Fibroblast of the conjunctiva (primary cell): ENCODE measurements at regions not wholly inside any gene's neighbourhood (a gene's known extent, or its start where the extent isn't known, plus 50 kb on each side); places are given as distances from the start of the nearest gene placed in this dataset.

Source experiments
- DNase-seq: peaks from one replicate; pipeline ENCODE4 v3.0.0-alpha.2; 2010; ENCODE audit warnings: low read depth

DNA sequence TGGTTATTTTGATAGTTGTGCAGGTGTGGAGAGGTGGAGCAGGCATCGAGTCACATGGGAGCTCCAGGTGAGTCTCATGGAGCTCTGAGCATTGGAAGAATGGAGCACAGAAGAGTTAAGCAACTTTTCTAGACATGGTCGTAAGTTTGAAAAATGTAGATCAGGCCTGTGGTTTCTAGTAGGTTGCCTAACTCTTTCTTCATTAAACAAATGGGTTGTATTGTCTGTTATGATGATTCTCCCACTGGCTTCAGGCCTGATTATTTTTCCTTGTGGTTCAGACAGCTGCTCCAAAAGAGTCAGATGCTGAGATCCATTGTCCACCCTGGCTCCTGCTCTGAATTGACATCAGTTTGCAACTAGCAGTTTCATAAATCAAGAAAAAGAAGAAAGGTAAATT is 80.3 kb upstream of the RPS23 start:
- no peak for DNase-seq

DNA sequence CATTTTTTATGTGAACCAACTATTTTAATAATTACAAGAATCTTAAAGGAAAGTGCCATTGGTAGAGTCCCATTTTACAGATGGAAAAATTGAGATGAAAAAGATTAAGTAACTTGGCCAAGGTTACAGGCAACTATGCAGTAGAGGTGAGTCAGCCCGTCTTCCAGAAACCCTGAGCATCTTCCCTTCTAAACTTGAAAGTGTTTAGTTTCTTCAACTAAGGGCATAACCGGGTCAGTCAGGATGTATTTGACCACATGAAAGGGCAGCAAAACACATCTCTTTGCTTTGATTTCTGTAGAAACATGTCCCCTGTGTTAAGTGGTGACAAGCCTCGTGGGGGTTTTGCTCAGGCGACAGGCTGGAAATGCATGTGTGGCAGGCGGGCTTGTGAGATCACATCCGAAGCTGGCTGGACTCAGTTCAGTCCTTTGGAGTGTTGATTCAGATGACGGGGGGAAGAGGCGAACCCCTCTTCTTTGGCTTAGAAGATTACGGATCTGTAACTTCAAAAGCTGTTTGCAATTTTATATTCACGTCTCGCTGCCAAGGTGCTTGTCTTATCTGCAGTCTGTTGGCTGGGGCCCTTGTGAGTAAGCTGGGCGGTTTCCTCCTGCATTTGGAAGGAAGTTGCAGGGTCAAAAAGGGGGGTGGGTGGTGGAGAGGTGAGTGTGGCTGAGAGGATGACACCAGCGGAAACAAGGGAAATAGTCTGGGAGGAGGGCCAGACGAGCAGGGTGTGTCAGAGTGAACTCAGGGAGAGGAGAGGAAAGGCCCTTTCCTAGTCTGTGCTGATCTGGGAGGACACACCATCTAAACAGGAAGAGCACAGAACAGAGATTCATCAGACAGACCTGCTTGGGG is 78.9 kb upstream of the RPS23 start:
- peak; percentile 81 for DNase-seq

DNA sequence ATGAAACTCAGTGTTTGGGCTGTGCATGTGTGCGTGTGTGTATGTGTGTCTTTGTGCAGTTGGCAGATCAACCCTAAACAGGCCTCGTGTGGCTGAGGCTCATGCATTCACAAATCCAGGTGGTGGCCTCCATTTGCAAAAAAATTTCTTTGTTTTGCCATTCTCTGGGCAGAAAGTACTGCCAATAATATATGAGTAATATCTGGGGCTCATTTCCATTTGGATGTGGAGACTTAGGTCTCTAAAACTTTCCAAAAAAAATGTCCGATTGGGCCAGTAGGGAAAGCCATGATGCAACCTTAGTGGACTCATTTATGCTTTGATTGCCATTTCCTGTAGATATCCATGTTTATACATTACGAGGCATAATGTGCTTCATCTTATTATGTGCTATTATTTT is 77.9 kb upstream of the RPS23 start:
- no peak for DNase-seq

DNA sequence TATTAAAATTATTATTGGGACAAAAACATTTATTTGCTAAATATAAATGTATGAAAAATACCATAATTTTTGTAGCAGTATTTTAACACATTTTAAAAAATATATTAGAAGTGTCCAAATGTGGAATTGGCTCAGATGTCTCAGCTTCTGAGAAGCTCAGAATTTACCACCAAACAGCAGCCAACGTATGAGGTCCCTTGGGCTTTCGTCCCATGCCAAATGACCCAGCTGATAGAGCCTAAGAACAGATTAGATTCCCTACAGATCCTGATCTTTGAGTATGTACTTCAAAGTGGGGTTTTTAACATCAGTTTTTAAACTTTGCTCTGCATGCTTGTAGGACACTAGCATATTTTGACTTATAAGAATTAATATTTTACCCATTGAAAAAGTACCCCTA is 77.3 kb upstream of the RPS23 start:
- DNase-seq, result no peak

DNA sequence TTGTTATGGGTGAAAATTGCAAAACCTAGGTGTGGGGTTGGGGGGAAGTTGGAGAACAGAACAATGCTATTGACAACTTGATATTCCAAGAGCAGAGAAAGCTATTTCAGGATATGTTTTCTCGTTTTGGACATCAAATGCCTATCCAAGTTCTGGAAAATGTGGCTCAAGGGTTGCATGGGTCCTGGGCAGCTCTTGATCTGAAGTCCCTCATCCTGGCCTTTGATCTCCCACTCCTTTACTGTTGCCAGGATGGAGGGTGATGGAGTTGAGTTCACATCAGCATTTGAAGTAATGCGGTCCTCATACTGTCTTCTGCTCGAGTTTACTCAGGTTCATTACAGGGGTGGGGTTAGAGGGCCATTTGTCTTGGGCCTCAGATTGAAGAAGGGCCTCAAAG is 76.9 kb upstream of the RPS23 start:
- no peak for DNase-seq

DNA sequence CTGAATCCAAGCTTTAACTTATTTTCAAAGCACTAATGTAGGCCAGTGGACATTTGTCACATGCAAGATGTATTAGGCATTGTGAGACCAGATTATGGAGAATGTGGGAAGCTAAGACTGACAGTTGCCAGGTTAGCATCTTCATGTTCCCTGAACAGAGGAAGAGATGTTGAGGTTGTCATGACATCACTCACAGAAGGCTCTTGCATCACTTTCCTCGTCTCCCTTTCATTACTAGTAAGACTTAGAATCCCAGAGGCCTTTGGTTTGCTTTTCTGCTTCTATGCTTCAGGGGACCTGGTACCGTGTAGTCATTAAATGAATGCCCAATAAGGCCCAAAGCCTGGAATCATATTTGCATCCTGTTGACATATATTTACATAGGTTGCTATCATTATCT is 76.4 kb upstream of the RPS23 start:
- no peak for DNase-seq

DNA sequence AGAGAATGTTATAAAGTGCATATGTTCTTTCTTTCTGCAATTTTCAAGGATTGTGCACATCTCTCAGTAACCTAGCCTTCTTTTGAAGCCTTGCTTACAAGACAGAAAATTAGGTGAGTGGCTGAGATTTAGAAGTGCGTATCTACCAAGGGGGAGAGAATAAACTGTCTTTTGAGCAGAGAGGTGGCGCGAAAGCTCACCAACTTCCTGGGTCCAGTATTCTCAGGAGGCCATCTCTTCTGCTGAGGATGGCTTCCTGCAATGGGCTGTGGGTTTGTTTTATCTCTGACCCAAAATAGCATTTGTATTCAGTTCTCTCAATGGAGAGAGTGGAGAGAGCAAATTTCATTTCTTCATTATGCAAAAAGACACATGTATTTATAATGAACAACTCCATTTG is 75.4 kb upstream of the RPS23 start:
- no peak for DNase-seq

DNA sequence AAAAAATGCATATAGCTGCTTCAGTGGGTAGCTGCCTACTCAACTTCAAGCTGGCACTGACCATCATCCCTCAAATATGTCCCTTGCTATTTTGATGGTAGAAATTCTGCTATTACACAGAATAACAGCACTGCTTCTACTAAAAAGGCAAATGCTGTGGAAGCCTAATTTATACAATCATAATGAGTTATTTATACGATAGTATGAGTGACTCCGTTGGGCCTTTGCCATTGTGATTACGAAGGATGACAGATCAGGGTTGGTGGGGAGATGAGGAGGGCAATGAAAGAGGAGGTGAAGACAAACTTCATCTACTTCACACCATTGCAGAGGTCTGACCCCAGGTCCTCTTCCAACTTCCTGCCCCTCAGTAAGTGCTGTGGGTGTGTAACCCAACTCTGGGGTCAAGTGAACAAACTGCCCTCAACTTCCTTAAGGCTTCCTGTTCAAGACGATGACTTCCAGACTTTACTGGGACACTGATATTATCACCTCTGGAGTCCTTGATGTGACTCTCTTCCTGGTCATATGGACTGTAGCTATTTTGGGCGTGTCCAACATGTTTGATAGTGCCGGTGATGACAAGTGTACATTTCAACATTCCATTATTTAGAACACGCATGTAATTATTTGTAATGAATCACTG is 74.1 kb upstream of the RPS23 start:
- DNase-seq, result no peak

DNA sequence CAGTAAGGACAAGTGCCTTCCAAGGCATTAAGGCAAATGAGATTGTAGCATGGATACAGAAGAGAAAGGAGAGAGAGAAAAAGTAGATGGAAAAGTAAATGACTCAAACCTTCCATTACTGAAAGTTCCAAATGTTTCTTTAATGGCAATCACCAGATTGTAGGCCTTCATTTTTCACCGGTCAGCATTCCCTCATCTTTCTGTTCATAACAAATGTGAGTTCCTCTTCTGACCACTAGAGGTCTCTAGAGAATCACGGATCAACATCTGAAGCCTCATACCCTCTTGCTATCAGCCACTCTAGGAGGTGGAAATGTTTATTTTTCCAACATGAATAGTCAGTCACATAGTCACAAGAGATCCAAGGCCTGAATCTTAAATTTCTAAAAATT is 73.6 kb upstream of the RPS23 start:
- peak; percentile 74 for DNase-seq

DNA sequence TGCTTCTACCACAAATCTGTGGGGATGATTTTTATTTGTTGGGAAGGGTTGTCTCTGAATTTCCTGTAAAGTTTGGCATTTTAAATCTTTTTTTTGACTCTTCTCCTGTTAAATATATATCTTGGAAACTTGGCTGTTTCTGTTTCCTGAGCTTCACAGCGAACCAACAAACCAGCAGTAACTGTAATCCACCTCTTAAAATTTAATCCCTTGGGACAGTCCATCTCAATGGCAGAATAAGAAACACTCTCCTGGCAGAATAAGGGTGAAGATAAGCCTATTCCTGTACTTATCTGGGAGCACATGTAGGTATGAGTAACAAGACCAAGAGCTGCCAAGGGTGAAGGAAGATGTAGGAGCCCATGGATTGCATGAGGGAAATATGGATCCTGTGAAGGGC is 73.1 kb upstream of the RPS23 start:
- no peak for DNase-seq

DNA sequence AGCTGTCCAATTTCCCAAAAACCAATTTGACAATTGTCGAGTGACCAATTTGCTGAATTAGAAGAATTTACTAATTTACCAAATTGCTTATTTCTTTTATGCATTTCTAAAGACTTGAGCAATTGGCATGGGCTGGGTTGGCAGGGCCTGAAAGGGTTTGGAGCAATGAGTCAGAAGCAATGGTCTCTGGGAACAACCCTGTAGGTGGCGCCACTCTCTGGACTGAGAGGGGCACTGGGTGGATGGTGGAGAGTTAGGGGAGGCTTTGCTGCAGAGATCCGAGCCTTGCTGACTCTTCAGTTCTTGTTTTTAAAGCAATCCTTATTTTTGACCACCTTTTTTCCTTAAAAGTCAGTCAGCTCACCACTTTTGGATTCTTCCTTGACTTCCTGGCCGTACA is 71.5 kb upstream of the RPS23 start:
- no peak for DNase-seq

DNA sequence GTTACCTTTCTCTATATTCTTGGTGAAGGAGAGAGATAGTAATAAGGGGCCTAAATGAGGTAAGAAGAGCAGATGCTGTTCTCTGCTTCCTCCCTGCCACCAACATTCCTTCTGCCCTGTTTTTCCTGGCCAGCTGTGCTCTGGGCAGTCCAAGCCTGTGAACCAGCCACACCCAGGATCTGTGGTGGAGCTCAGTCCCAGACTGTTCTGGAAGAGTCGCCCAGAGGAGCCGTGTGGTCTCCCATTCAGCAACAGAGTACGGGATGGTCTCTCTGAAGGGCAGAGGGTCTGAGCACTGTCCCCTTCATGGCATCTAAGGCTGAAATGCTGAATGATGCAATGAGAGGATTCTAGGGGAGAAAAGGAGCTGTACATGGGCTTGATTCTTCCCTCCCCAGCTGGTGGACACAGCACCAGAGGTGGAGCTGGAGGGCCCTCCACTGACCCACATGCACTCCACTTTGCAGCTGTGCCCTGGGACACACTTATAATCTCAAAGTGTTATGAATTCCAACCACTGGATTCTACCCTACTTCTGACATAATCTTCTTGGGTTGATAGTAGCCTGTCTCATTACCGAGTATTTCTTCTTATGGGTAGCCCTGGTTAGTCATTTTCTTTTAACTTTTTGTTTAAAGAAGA is 70.8 kb upstream of the RPS23 start:
- DNase-seq, result no peak

DNA sequence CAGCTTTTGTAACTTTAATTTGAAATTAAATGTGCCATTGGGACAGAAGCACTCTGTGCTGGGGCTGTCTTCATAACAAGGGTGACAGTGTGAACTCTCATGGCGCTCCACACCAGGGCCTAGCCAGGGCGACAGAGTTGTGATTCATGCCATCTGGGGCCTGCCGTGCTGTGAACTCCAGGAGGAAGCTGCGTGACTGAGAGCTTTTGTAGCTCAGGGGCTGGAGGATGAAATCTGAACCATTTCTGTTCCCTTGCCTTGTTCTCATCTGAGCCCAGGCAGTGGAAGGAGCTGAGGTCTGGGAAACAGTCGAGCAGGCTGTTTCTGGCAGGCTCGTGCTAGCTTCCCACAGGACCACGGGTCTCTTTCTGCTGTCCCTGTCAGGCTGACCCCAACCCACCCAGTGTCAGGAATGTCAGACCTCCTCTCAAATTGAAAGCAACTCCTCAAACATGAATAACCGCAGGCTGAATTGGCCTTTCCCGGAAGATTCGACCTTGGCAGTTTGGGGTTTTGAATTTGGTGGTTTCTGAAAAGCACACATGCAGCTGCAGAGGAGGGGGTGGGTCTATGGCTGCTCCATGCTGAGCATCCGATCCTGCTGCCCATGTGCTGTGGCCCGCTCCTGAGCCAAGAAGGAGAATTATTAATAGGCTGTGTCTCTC is 69.2 kb upstream of the RPS23 start:
- DNase-seq, result no peak

DNA sequence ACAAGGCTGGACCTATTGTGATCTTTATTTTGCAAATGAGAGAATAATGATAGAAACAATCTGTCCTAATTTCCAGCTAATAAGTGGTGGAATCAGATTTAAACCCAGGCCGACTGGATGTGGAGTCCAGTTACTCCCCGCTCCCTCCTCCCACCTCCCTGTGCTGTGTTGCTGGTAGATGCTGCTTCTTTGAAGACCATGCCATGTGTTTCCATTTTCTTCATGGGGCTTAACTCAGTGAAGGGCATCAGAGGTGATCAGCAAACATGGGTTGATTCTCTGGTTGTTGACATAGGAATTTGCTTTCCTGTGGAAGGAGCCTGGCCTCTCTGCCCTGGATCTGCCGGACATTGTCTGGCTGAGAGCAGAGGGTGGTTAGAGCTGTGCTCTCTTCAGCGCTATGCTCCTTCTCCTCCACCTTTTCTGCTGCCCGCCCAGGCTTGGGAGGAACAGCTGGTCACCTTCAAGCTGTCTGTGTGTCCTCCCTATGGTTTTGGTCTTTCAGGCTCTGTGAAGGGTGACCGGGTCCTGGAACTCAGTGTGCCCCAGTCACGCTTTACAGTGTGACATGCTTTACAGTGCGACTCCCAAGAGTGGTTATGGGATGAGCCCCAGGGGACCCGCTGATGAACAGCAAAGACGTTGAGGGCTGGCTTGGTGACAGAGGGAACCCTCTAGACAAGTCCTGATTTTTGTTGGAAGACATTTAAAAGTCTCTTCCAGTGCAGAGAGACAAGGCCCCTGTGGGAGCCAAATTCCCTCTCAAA is 68.4 kb upstream of the RPS23 start:
- DNase-seq, result no peak

DNA sequence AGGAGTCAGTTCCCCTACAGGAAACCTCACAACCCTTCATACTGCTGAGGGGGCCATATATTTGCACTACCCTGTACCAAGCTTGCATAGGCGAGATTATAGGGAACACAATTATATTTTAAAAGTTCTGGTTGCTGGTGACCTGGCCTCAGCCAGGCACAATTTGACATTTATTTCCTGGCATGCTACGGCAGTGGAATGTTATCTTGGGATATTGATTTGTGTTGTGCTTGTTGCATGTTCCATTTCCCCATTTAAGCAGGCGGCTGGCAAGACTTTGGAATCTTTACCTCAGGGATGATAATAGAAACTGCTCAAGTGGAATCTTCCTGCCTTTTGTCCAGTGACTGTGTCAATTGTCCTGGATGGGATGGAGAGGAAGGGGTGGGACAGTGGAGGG is 67.0 kb upstream of the RPS23 start:
- no peak for DNase-seq

DNA sequence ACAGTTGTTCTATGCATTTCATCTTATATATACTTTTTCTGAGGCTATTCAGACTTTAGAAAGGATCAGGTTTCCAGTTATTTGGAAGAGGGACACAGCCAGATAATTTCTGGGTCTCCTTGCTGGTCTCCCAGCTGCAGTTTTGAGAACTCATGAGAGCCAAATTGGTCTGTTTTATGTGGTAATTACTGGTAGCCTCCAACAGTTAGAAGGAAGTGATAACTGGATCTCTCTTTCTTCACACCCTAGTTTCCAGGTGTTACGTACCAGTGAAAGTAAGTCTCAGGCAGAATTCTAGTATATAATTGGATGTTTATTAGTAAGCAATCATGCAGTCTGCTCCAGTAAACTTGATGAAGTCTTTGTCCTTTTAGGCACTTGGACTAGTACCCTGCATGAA is 63.2 kb upstream of the RPS23 start:
- no peak for DNase-seq

DNA sequence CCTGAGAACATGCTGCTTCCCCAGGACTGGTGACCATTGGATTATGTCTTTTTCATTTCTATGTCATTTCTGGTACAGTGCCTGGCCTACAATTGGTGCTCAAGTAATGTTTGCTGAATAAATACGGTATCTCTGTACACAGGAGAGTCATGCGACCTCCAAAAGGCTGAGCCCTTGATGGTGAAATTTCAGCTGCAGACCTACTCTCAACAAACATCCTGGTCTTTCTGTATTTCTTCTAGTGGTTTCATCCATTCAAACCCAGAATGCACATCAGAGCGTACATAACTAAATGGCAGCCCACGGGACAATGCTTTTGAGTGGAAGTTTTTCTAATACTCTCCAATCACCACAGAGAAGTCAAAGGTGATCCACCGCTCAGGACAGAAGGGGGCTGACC is 62.6 kb upstream of the RPS23 start:
- no peak for DNase-seq

DNA sequence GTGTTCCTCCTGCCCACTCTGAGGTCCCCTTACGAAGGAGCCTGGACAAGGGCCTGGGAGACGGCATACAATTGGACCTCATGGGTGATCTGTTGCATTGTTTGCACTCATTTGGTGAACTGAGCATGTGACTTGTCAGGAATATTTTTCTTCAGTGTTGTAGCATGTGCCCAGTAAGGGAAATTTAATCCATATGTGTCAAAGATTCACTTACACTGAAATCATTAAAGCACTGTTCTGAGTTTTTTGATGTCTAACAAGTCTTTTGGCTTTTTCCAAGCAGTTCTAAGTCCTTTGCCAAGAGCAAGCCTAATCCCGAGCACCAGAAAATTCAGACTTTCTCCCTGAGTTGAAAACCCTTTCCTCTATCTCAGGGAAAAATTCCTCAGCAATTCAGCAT is 61.6 kb upstream of the RPS23 start:
- no peak for DNase-seq

DNA sequence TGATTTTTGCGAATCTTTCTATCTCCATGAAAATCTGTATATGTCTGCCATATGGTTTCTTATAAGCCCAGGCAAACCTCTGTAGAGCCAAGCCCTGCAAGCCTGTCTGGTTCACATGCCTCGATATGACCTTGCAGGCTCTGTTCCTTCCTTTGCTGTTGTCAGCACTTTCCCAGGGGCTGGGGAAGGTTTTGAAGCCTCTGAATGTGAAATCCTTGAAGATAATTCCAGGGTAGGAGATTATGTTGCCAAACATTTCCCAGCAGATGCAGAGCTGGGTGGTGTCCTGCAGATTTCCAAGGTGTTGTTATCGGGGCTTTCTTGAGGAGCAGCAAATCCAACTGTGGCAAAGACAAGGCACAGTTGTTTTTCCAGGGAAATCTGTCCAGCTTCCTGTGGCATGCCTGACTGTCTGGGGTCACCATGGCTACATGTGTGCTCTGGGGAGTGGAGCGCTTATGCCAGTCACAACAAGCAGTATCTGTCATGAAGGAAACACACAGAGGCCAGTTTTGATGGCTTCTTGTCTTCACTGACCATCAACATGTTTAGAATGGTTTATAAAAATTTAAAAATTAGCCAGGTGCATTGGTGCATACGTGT is 60.7 kb upstream of the RPS23 start:
- no peak for DNase-seq

DNA sequence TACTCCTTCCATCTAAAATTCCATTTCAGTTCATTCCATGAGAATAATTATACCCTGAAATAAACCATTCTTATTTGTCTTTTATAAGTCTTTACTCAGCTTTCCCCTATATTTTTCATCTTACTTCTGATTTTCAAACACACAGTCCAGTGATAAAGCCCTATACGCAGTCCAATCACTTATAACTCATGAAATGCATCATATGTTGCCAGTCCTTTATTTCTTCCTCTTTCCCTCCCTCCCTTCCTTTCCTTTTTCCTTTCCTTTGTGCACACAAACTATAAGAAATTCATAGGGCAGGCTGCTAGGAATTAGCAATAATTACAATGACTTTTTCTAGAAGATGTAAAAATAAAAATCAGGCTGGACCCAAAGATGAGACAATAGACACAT is 58.8 kb upstream of the RPS23 start:
- no peak for DNase-seq

DNA sequence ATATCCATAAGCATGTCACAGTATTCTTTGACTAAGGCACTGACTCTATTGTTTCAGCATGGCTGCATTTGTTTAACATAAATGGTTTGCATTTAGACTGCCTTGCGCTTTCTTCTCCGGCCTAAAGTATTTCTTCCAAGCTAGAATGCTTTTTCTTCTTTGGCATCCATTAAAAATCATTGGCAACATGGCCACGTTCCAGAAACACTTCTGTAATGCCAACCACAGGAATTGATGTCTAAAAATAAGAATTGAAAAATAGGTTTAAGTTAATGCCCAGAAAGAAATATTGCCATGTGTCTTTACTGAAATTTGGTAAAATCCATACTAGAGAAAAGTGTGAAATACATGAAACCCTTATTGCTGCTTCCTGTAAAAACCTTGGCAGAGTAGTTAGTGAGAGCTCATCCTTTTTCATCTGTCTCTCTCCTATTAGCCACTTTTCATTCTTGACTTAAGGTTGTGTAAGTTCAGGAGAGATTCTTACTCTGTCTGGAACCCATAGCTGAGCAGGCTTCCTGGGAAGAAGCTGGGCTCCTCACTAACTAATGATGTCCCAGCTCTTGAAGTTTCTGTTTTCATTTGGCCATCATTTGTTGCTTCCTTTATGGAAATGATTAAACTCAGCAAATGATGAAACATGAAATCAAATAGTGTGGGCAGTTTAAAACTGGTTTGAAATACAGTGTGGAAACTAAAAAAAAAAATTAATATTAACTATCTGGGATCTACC is 58.2 kb upstream of the RPS23 start:
- DNase-seq, result no peak
